IMR-90 (cell line): ENCODE measurements at regions not wholly inside any gene's neighbourhood (a gene's known extent, or its start where the extent isn't known, plus 50 kb on each side); places are given as distances from the start of the nearest gene placed in this dataset.

Source experiments
- ATAC-seq: fragments of 200-7000 bp; cut with Tn5 transposase; 2 replicates; pipeline ENCODE4 v1.9.1; 2020; ENCODE audit warnings: low read depth, mild to moderate bottlenecking, moderate library complexity
- BruUV-seq: library from RNA; stranded (reverse); fragments of 400-500 nt; replicated peaks from 2 replicates; lab custom pipeline; 2021; lab: Mats Ljungman, UMichigan
- CTCF ChIA-PET: fragments of 300-600 bp; formaldehyde crosslinking; extraction: SDS; loops from one replicate; lab custom pipeline; 2021; ENCODE audit warnings: antibody characterized with exemption; lab: Yijun Ruan, JAX
- POLR2A ChIA-PET: fragments of 300-600 bp; sonication (Branson Sonifier 250); formaldehyde crosslinking; loops from one replicate; lab custom pipeline; 2022; ENCODE audit warnings: antibody characterized with exemption; ENCODE audit not compliant: unreplicated experiment; lab: Charles Lee
- DNase-seq: peaks from one replicate; pipeline ENCODE4 v3.0.0; 2013
- H2AFZ ChIP-seq: replicated peaks from 2 replicates; pipeline ENCODE3; 2013; ENCODE audit warnings: low read length, mild to moderate bottlenecking; ENCODE audit not compliant: poor library complexity
- H2AK5ac ChIP-seq: 2 replicates; pipeline ENCODE4 v1.6.1; 2013; ENCODE audit warnings: low read depth, low read length, inconsistent platforms
- H2AK9ac ChIP-seq: replicated peaks from 2 replicates; pipeline ENCODE3; 2013; ENCODE audit warnings: mild to moderate bottlenecking, low read depth, low read length, moderate library complexity; ENCODE audit not compliant: poor library complexity
- H2BK120ac ChIP-seq: 2 replicates; pipeline ENCODE4 v1.6.1; 2013; ENCODE audit warnings: low read depth, low read length, inconsistent platforms
- H2BK15ac ChIP-seq: 3 replicates; pipeline ENCODE4 v1.6.1; 2013; ENCODE audit warnings: low read depth, low read length, inconsistent platforms
- H2BK20ac ChIP-seq: 2 replicates; pipeline ENCODE4 v1.6.1; 2013; ENCODE audit warnings: low read depth, mild to moderate bottlenecking, inconsistent platforms, low read length, moderate library complexity
- H2BK5ac ChIP-seq: 2 replicates; pipeline ENCODE4 v1.6.1; 2013; ENCODE audit warnings: mild to moderate bottlenecking, low read depth, low read length, inconsistent platforms; ENCODE audit not compliant: poor library complexity, severe bottlenecking
- H3K14ac ChIP-seq: replicated peaks from 2 replicates; pipeline ENCODE4 v1.6.1; 2013; ENCODE audit warnings: low read depth, low read length, inconsistent platforms
- H3K18ac ChIP-seq: 2 replicates; pipeline ENCODE4 v1.6.1; 2013; ENCODE audit warnings: low read depth, low read length, control low read depth
- H3K23ac ChIP-seq: 2 replicates; pipeline ENCODE4 v1.6.1; 2013; ENCODE audit warnings: low read depth, low read length, inconsistent platforms
- H3K27ac ChIP-seq: 2 replicates; pipeline ENCODE4 v1.5.1; 2013; ENCODE audit warnings: mild to moderate bottlenecking, control low read depth, low read length; ENCODE audit not compliant: insufficient read depth
- H3K27me3 ChIP-seq: 2 replicates; pipeline ENCODE4 v1.6.1; 2013; ENCODE audit warnings: low read length; ENCODE audit not compliant: control insufficient read depth, insufficient read depth
- H3K36me3 ChIP-seq: 2 replicates; pipeline ENCODE4 v1.6.1; 2013; ENCODE audit warnings: low read length, mixed read lengths; ENCODE audit not compliant: control insufficient read depth, insufficient read depth
- H3K4ac ChIP-seq: 2 replicates; pipeline ENCODE4 v1.6.1; 2013; ENCODE audit warnings: low read depth, low read length, inconsistent platforms
- H3K4me1 ChIP-seq: 2 replicates; pipeline ENCODE4 v1.6.1; 2013; ENCODE audit warnings: low read length, mixed read lengths; ENCODE audit not compliant: control insufficient read depth, insufficient read depth
- H3K4me2 ChIP-seq: 2 replicates; pipeline ENCODE4 v1.6.1; 2013; ENCODE audit warnings: low read depth, mild to moderate bottlenecking, control low read depth, low read length, moderate library complexity
- H3K4me3 ChIP-seq: 2 replicates; pipeline ENCODE4 v1.5.1; 2013; ENCODE audit warnings: low read depth, mild to moderate bottlenecking, control low read depth, low read length, moderate library complexity; ENCODE audit not compliant: insufficient read depth
- H3K56ac ChIP-seq: 2 replicates; pipeline ENCODE4 v1.6.1; 2013; ENCODE audit warnings: low read length, inconsistent platforms; ENCODE audit not compliant: insufficient read depth; ENCODE audit errors: extremely low read depth
- H3K79me1 ChIP-seq, 2 experiments: 2 replicates each; pipeline ENCODE4 v1.6.1; 2013; ENCODE audit warnings: low read length in 2 of 2, inconsistent platforms in 1 of 2, low read depth in 1 of 2
- H3K9ac ChIP-seq: 2 replicates; pipeline ENCODE4 v1.6.1; 2013; ENCODE audit warnings: low read depth, low read length, control low read depth
- H3K9me1 ChIP-seq: 2 replicates; pipeline ENCODE4 v1.6.1; 2013; ENCODE audit warnings: low read length, inconsistent platforms; ENCODE audit not compliant: insufficient read depth
- H3K9me3 ChIP-seq: 2 replicates; pipeline ENCODE4 v1.6.1; 2013; ENCODE audit warnings: low read length; ENCODE audit not compliant: control insufficient read depth, insufficient read depth
- H4K20me1 ChIP-seq: 2 replicates; pipeline ENCODE4 v1.6.1; 2013; ENCODE audit warnings: low read length, inconsistent platforms; ENCODE audit not compliant: insufficient read depth
- H4K5ac ChIP-seq: 2 replicates; pipeline ENCODE4 v1.6.1; 2013; ENCODE audit warnings: mild to moderate bottlenecking, low read depth, low read length, control low read depth
- H4K8ac ChIP-seq, 2 experiments: 2 replicates each; pipeline ENCODE4 v1.6.1; 2013; ENCODE audit warnings: low read depth in 2 of 2, low read length in 2 of 2, control low read depth in 1 of 2, inconsistent platforms in 1 of 2
- H4K91ac ChIP-seq: 2 replicates; pipeline ENCODE4 v1.6.1; 2013; ENCODE audit warnings: low read depth, low read length, inconsistent platforms; ENCODE audit not compliant: insufficient read depth
- BHLHE40 ChIP-seq: fragments of 150-350 bp; IDR thresholded peaks from 2 replicates; pipeline ENCODE4 v1.6.1; 2016; ENCODE audit warnings: mild to moderate bottlenecking, low read depth, low read length
- CEBPB ChIP-seq: IDR thresholded peaks from 2 replicates; pipeline ENCODE4 v1.6.1; 2012; ENCODE audit warnings: low read depth, low read length, improper control_type of control experiment
- FOS ChIP-seq: fragments of 150-350 bp; IDR thresholded peaks from 2 replicates; pipeline ENCODE4 v1.6.1; 2016; ENCODE audit warnings: low read depth, low read length
- MAFK ChIP-seq: IDR thresholded peaks from 2 replicates; pipeline ENCODE4 v1.6.1; 2012; ENCODE audit warnings: low read depth, low read length, improper control_type of control experiment
- WGBS, 2 experiments: methylation state at CpG; one replicate each; pipeline versions ENCODE4 v1.1.5 to v1.1.7; 2013; ENCODE audit warnings: missing lambda C conversion rate in 2 of 2; ENCODE audit not compliant: insufficient read length in 1 of 2; ENCODE audit errors: extremely low coverage in 2 of 2; 5-methylcytosine and 5-hydroxymethylcytosine counted together
- dilution Hi-C: fragments of 300-500 bp; cut with HindIII; formaldehyde crosslinking; loops from one replicate; pipeline ENCODE4 v1.14.3; 2018; ENCODE audit warnings: low sequenced_read_pairs; ENCODE audit not compliant: unreplicated experiment
- in situ Hi-C: fragments of 300-500 bp; cut with MboI; formaldehyde crosslinking; loops from 3 replicates; pipeline ENCODE4 v1.14.3; 2019; ENCODE audit warnings: low sequenced_read_pairs, inconsistent platforms, mixed read lengths
- intact Hi-C: fragments of 100-400 bp; cut with micrococcal nuclease; formaldehyde crosslinking; loops from 2 replicates; pipeline ENCODE4 v1.10.0; 2022
- TF ChIP-seq, protein P1 (sequence below): fragments of 150-350 bp; IDR thresholded peaks from 2 replicates; pipeline ENCODE4 v1.6.1; 2017; ENCODE audit warnings: mild to moderate bottlenecking, antibody characterized with exemption, low read length, low read depth

GRCh38 chr2:173523497-173523896 lies 168.8 kb downstream of the CDCA7 start:
- Histone ChIP-seq H3K79me1 (no peaks in the 10 kb centered on the region), H2BK5ac (no peak overlapping the region), H2BK20ac (no peak overlapping the region), H3K9me1 (no peaks in the 10 kb centered on the region), H3K9ac (no peak overlapping the region), H3K4me1 (no peaks in the 10 kb centered on the region), H3K14ac (no peak overlapping the region), H4K20me1 (no peaks in the 10 kb centered on the region), H3K18ac (no peak overlapping the region), H3K27me3 (peaks cover 8% of the 10 kb centered on the region), H3K9me3 (no peaks in the 10 kb centered on the region), H3K4ac (no peak overlapping the region), H2BK120ac (no peak overlapping the region), H3K56ac (no peak overlapping the region), H4K91ac (no peak overlapping the region), H2AK9ac (no peak overlapping the region), H4K5ac (no peak overlapping the region), H3K36me3 (no peaks in the 10 kb centered on the region), H3K23ac (no peak overlapping the region), H2BK15ac (no peak overlapping the region), H4K8ac (no peak overlapping the region), H3K4me3 (no peak overlapping the region), H3K27ac (no peak overlapping the region), H2AFZ (no peak overlapping the region), H2AK5ac (no peak overlapping the region), H3K4me2 (no peak overlapping the region)
- CTCF ChIA-PET = no interaction called here
- no TSS peak for BruUV-seq
- no CpG with 5 or more reads among the region's 4 CpGs for WGBS, 2 experiments
- POLR2A ChIA-PET = interaction anchor here (0.6 kb wide), 1 partner anchor 13 kb away, joined by 6 read pairs; no protein-coding TSS in a partner anchor
- DNase-seq (no peak), ATAC-seq (no peak)
- in situ Hi-C loops (no loop called here), intact Hi-C loops (no loop called here), dilution Hi-C loops (no loop called here)
- TF ChIP-seq, protein P1, sequence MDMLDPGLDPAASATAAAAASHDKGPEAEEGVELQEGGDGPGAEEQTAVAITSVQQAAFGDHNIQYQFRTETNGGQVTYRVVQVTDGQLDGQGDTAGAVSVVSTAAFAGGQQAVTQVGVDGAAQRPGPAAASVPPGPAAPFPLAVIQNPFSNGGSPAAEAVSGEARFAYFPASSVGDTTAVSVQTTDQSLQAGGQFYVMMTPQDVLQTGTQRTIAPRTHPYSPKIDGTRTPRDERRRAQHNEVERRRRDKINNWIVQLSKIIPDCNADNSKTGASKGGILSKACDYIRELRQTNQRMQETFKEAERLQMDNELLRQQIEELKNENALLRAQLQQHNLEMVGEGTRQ = no peak
- TF ChIP-seq BHLHE40 (no peak), FOS (no peak), CEBPB (no peak), MAFK (0 out of 2 replicates have a peak, but pooled peaks have one; percentile 11)
